Activated CD4-positive, CD25-positive, alpha-beta regulatory T cell treated with anti-CD3 and anti-CD28 coated beads, Interleukin-2, amount 50 U/mL, for 24 hours (primary cell): ENCODE measurements at regions not wholly inside any gene's neighbourhood (a gene's known extent, or its start where the extent isn't known, plus 50 kb on each side); places are given as distances from the start of the nearest gene placed in this dataset.

Experiments
- ATAC-seq, 2 donors: fragments of 150-1000 bp; cut with Tn5 transposase; one replicate each; pipeline ENCODE4 v1.10.0; 2021; ENCODE audit warnings: mild to moderate bottlenecking in 1 of 2, moderate library complexity in 1 of 2

DNA sequence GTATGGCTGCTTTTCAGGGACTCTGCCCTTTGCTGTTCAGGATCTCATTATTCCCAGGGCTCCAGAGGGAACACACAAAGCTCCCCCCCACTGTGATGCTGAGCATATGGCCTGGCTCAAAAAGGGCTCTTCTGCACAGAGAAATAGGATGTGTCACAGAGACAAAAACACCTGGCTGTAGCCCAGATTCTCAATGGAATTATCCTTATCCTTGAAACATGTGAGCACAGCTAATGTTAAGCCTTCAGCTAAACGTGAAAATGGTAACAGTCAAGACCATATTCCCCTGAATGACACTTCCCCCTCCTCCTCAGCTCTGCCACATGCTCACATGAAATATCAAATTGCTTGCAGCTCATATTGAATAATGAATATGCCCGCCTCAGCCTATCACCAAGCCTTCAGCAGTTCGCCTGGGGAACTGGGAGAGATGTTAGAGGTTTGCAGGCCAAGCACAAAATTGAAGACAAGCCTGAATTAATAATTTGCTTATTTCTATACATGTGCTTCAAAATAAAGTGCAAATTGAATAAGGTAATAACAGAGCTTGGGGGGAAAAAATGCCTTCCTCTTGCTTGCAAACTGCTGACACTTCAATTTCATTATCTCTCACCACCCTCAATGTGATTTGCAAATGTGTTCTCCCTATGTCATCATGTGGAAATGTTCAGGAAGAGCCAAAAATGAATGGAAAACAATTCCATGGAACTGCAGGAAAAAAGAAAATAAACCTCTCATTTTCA is 181.0 kb upstream of the HNRNPA3 start:
- ATAC-seq, result no peak

DNA sequence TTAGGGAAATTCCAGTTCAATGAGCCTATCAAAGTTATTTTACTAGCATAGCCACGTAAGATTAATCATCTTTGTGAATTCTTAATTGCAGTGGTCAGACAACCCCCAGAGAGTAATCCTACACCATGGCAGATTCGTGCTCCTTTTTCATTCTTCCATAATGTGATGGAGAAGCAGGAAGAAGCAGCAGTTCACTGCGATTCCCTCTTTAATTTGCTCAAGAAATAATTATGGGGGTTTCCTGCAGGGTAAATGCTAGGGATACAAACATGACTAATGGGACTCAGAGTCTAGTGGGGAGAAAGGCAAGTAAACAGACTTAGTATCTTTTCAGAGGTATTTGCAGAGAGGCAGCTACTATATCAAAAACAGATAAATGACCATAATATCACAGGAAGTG is 175.8 kb upstream of the HNRNPA3 start:
- no peak for ATAC-seq

DNA sequence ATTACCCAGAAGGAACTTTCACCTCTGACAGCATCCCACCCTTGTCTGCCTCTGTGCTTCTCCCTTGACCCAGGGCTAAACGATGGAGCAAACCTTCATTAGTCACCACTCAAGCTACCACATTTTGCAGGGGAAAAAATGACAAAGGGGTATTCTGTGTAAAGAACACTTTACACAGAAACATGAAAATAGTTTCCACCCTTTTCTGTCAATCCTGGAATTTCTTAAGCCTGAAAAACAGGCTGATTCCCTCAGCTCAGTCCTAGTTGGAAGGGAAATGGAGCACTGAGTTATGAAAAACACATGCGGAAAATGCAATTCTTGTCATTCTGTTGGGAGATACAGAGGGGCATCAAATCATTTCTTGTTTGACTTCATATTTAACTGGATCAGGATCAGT is 175.0 kb upstream of the HNRNPA3 start:
- ATAC-seq, result no peak

DNA sequence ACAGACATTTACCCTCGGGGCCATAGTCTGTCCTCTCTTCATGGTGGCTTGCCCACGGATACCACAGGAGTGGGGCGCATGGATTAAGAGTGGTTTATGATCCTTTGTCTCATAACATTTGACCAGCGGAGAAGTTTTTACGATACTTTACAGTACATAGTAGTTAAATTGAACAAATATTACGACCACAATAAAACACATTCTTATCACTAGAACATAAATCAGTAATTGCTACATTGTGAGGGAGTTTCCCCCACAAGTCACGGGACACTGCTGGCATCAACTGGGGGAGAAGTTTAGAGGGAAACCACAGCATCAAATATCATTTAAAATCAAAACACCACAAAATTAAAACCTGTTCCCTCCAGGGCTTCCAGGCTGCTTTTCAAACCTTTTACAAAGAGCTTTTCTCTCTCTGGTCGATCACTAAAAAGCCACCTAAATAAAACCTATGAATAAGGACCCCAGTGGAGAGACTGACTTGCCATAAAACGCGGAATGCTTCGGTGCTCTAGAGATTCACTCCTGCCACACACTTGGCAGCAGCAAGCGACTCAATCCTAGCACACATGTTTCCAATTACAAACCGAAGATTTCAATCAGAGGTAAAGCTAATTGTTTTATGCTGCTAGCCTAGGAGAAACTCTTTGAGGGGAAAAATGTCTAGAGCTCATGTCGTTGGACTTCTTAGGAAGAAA is 173.7 kb upstream of the HNRNPA3 start:
- ATAC-seq, result no peak

DNA sequence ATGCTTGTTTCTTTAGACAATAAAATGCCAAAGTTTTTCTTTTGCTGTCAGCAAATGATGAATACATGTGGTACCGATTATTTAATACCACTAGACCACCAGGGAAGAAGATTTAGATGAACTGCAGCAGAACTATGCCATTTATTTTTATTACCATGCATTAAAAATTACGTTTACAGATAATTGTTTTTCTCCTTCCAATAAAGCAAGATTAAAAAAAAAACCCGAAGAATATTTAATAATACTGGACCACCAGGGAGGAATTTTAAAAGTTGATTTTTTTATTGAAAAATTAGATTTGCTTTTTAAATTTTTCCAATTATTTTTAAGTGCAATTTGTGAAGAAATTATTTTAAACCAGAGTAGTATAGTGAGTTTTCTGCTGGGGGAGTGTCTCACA is 170.3 kb upstream of the HNRNPA3 start:
- ATAC-seq, result no peak

DNA sequence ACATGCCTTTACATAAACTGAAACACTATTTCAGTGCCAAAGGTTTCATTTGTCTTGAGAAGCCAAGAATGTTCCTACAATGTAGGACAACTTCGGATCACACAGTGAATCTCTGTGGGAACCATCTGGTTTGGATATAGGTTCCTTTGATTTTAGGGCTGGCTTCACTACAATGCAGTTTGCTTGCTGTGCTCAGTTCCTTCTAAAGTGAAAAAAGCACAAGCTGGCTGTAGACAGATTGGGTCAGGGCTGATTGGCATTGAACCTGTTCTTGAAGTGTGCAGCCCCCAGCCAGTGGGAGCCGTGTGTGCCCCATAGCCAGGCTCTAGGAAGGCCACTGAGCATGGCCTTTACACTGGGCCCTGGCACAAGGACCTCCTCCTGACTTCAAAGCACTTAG is 167.9 kb upstream of the HNRNPA3 start:
- ATAC-seq, result no peak

DNA sequence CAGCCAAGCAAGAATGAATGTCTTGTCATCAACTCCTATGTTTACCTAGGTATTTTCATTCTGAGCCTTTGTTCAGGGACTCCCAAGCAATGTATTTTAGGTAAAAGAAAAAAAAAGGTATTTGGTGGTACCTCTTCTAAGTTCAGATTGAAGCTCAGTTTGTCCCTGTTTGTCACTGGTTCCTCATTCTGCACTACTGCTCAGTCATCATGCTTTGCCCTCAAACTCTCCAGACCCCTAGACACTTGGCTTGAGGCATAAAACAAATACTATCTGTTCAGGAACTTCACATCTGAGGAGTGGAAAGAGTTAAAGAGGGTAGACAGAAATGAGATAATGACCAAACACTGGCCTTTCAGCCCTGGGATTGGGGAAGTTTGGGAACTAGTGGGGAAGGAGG is 163.6 kb upstream of the HNRNPA3 start:
- ATAC-seq, result no peak

DNA sequence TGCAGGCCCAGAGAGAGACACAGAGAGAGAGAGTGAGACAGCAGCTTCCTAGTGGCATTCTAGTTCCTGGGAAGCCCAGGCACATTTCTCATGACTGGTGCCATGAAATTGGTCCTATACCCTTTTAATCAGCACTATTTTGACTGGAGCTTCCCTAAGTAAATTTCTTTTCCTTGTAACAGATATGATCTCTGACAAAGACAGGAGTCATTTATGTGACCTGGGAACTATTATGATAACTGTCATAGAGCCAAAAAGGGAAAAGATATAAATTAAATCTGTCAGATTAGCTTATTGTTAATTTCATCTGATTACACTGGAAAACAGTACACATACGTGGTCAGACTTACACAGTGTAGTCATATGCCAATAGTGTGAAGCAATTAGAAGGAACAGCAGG is 161.3 kb upstream of the HNRNPA3 start:
- ATAC-seq, result no peak

DNA sequence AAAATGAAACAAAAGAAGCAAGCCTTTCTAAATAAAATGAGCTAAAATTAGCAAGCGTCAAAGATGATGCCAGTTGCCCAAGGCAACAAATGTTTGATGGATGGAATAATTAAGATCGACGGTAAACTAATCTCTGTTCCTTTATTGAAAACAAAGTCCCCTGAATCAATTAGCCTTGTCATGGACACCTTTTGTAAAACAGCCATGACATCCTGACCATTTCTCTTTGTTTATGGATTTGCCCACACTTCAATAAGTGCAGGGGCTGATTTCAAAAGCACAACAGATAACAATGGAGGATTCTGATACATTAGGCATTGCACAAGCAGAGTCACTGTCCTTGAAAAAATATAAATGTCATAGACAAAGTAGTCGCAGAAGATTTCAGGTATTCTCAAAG is 160.1 kb upstream of the HNRNPA3 start:
- ATAC-seq, result no peak

DNA sequence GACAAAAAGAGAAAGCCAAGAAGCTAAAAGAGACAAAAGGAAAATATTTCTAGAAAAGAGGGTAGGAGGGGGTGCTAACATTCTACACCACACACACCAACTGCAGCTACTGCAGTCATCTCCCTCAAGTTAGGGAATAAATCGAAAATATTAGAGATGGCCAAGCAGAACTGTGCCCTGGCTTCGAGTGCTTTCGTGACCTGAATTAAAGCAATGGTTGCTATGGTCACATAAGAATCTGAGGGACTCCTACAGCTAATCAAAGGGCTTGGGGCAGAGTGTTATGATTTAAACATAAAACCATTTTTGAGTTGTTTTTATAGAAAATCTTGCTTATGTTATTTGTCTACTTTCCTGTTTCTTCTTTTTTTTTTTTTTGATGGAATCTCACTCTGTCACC is 159.6 kb upstream of the HNRNPA3 start:
- ATAC-seq, result no peak

DNA sequence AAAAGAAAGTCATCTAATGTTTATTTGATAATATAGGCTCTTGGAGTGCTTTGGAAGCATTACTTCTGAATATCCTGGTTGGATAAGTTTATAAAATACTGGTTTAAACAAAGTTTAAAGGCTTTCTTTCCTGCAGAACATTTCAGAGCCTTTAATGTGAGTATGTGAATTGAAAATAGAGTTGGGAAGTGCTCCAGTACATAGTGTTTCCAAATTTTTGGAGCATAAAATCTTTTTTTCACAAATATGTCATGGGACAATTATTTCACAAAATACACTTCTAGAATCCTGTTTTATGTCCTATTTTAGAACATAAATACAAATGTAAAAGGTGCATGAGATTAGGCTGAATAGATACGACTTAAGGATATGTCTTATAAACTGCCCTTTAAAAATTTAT is 158.9 kb upstream of the HNRNPA3 start:
- ATAC-seq, result no peak

DNA sequence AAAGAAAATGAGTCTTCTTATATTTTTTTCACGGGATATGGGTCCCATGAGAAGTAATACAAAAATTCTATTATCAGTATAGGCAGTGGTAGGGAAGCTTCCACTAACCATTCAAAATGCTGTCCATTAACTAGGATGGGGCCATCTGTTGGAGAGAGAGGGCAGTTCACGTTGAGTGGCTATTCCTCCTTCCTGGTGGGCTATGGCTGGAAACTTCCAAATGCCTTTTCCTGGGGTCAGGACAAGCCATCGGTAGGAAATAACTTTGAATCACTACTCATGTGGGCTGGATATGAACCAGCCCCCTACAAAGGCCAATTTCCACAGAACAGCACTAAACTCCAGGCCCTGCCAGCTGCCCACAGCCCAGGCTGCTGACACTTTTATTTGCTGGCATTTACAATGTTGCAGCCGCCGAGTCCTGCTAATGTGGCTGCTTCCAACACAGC is 156.1 kb upstream of the HNRNPA3 start:
- ATAC-seq, result no peak

DNA sequence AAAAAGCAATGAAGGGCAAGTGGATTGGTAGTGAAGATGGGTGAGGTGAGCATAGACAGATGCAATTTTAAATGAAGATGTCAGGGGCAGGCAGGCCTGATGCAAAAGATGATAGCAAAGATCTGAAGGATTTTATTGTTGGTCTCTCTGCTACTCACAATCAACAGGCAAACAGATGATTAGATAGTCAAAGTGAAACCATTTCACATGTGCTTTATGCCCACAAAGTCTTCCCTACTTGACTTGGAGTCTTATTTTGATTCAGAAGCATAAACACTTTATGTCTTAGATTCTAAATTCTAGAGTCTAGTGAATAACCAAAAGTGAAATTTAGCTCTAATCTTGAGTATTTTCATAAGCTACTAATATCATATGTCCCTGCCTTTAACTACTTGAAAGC is 153.8 kb upstream of the HNRNPA3 start:
- no peak for ATAC-seq

DNA sequence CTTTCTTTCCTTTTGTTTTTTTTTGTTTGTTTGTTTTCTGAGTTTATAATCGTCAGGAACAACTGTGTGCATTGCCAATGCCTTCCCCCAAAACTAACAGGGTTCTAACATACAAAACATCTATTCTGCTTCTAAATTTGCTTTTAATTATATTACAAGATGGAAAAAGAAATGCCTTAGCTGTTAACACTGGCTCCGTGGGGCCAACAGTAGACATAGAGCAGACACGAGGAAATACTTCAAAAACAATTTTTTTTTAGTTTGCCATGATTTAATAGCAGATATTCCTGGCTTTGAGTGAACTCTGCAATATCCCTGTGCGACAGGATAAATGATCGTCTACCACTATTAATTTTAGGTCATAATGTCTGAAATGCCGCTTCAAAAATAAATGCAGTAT is 153.3 kb upstream of the HNRNPA3 start:
- no peak for ATAC-seq

DNA sequence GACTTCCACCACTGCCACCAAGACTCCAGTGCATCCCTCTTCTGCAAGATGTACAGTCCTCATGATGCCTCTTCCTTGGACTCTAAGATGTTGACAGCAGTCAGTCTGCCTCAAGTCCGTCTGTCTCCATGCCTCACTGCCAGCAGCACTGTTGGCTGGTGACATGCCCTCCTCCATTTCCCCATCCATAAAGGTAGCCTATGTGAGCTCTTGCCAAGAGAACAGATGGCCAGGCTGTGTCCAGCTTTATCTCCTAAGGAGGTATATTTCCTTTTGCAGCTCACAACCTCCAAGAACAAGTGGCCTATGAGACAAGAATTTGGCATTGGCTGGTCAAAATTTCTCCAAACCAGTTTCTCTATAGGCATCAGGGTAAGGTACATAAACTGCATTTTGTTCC is 149.3 kb upstream of the HNRNPA3 start:
- no peak for ATAC-seq

DNA sequence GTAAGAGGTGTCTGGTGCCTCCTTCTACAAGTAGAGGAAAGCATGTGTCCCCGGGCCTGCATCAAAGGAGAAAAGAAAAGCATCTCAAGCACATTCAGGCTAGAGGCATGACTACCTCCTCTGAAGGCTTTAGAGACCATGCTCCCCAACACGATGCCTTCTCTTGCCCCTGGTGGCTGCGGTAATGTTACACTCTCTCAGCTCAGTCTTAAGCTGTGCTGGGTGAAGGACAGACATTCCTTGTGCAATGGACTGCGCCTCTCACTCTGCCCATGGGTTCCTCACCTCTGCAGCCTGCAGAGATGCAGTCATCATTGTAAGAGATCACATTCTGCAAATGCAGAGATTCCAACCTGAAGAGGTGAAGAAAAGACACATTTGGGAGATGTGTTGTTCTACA is 148.2 kb upstream of the HNRNPA3 start:
- ATAC-seq, result no peak

DNA sequence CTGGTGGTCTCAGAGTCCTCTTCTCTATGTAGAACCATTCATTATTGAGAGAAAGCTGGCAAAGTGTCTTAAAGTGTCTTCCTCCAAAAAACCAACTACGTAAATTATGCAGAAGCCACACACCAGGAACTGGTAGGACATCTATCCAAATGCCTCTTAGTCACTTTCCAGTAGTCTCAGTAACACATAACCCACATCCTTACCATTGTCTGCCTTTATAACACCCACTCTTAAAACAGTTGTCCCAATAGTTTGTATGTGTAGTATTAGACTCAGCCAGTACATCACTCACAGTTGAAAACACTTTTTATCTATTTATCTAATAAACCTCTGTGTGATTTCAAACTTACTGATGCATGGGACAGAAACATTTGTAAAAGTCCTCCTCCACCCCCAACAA is 143.6 kb upstream of the HNRNPA3 start:
- no peak for ATAC-seq

DNA sequence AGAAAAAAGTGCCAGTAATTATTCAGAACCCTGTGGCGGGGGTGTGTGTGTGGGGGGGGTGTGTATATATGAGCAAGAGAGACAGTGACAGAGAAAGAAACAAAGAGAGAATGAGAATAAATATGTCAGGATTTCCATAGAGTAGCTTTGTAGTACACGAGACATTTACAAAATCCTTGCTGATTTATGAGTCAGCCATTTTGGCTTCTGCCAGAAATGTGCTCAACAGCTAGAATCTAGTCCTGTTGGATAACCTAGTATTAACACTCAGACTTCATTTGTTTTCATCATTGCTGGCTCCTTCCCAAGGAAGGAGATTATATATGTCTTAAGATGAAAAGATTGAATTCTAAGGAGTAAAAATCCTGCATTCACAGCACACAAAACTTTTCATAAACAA is 140.5 kb upstream of the HNRNPA3 start:
- no peak for ATAC-seq

DNA sequence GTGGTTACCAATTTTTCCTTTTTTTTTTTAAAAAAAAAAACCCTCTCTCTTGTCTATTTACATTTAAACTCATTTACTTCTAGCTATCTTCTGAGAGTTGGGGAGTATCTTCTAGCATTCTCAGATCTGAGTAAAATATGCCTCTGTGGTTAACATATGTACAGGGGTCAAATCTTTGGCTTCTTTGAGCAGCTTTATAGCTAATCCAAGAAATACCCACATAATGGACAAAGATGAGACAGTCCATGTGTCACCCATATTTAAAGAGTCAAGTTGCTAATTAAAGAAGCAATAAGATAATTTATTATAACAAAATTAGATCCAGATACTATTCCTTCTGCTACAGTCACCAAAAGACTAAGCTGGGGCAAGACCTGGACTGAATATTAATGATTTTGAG is 139.0 kb upstream of the HNRNPA3 start:
- ATAC-seq, result no peak

DNA sequence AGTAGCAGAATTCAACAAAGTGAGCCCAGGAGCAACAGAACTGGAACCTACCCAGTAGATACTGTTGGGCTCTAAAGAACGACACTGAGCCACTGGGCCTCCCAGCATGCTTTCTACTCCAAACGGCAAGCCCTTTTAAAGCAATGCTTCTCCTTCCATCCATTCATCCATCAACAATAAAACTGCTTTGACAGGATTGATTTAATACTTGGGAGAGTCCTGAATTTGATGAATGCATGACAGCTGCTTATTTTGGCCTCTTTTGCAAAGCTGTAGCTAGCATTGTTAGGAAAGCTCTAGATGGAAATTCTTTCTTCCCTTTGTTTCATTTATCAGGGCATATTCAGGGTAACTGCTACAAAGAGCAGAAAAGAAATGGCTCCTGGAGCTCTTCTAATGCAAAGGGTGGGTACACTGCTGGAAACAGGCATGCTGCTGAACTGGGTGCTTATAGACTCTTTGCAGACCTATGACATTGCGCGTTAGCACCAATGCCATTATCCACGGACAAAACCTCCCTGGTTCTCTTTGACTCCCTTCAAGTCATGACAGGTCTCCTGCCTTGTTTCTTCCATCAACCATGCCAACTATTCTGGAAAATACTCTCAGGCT is 138.4 kb upstream of the HNRNPA3 start:
- ATAC-seq, result no peak

DNA sequence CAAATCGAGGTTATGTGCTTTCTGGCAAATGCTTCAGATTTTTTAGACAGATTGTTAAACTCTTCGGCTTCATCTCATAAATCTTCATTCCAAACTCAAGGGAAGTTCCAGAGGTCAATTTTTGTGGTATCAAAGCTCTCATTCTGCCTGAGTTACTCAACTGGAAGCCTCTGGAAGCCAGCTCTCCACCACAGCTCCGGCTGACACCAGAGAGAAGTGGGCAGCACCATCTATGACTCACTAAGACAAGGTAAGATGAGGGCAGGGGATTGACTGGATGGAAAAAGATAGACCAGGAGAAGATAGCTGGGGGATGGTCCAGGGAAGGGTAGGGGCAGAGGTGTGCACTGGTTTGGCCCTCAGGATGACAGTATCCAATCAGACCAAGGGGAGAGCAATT is 137.3 kb upstream of the HNRNPA3 start:
- ATAC-seq, result no peak

DNA sequence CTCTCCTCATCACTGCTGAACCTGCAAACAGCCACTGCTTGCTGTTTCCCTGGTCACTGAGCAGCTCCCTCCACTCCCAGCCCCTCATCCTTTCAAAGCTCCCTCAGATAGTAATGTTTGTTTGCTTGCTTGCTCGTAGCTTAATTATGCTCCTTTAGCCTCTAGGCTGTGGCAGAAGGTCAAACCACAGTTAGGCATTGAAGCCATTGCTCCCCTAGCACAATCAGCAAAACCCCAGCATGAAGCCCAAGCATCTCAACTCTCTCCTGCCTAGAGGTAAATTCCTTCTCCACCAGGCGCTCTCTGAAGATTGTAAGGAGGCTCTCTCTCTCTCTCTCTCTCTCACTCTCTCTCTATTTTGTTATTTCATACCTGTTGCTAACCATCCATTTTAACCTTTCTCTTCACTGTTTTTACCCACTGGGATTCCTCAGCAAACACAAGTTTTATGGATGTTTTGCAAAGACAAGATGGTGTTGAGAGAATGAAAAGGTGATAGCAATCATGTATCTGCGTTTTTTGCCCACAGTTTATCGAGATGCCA is 135.9 kb upstream of the HNRNPA3 start:
- ATAC-seq, result no peak

DNA sequence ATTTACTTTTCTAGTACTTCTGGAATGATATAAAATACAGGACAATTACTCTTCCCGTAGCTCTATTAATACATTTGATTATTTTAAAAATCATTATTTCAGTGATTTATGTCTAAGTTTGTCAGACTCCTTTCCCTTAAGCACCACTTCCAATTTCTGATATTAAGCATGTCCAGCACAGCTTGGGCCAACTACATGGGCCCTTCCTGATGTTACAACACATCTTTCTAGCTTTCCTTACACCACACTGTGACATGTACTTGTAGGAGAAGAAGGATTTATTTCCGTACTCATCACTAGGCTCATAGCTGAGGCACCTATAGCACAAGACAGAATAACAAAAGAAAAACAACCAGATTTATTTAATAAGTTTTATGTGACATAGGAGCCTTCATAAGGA is 134.8 kb upstream of the HNRNPA3 start:
- ATAC-seq, result no peak

DNA sequence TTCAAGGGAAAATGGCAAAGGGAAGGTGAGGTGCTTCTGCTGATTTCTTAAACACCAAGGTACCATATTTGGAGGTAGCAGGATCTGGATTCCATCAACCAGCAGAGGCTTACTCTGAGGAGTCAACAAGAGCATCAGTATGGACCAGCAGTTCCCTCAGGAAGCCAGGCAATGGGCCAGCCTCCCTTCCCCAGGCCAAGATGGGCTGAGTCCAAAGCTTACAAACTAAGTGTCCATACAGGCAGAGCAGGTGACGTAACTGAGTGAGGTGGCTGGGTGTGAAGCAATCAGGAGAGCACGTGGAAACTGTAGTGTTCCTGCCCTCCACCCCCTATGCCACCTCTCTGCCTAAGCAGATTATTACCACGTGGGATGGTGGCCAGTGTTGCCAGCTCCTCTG is 134.2 kb upstream of the HNRNPA3 start:
- ATAC-seq, result no peak
